GM21367 (cell line): ENCODE measurements at regions not wholly inside any gene's neighbourhood (a gene's known extent, or its start where the extent isn't known, plus 50 kb on each side); places are given as distances from the start of the nearest gene placed in this dataset.

Experiments used
- ATAC-seq: cut with Tn5 transposase; IDR thresholded peaks from one replicate; pipeline ENCODE4 v1.9.1; 2021; ENCODE audit not compliant: unreplicated experiment

DNA sequence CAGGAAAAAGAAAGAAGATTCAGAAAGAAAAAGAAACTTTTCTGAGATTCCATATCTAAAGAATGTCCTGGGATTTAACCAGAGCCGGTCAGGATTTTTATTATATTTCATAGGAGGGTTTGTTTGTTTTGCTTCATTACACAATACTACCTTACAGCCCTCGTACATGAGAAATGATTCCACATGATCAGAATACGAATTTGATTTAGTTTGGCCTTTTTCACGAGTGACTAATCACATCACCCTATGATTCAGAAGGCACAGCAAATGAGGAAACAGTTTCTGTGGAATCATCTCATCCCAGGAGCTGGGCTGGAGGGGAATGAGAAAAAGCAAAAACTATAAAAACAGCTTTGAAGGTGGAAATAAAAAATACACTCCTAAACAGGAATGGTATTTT is 54.7 kb upstream of the VWC2 start:
- ATAC-seq = no peak

DNA sequence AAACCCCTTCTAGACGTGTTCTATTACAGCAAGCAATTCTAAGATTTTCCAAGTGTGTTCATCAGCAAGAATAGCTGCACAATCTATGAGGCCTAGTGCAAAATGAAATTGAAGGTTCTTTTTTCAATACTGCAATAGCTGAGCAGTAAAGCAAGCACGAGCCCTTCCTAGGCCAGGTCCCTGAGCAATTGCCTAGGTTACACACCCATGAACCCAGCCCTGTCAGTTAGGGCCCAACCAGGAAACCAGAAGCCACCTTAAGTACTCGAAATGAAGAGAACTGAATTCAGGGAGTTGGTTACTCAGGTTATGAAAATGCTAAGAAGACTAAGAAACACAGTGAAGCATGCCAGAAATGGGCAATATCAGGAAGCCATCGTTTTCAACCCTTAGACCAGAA is 52.0 kb upstream of the VWC2 start:
- no peak for ATAC-seq
